AG09319 (cell line): ENCODE measurements at regions not wholly inside any gene's neighbourhood (a gene's known extent, or its start where the extent isn't known, plus 50 kb on each side); places are given as distances from the start of the nearest gene placed in this dataset.

ENCODE experiments used
- DNase-seq: peaks from one replicate; pipeline ENCODE4 v3.0.0-alpha.2; 2010; ENCODE audit warnings: low read depth; ENCODE audit errors: extremely low read depth
- TF ChIP-seq, protein P1 (sequence below): IDR thresholded peaks from 2 replicates; pipeline ENCODE4 v1.5.1; 2011; ENCODE audit warnings: low read depth, mild to moderate bottlenecking, inconsistent platforms, low read length, moderate library complexity

DNA sequence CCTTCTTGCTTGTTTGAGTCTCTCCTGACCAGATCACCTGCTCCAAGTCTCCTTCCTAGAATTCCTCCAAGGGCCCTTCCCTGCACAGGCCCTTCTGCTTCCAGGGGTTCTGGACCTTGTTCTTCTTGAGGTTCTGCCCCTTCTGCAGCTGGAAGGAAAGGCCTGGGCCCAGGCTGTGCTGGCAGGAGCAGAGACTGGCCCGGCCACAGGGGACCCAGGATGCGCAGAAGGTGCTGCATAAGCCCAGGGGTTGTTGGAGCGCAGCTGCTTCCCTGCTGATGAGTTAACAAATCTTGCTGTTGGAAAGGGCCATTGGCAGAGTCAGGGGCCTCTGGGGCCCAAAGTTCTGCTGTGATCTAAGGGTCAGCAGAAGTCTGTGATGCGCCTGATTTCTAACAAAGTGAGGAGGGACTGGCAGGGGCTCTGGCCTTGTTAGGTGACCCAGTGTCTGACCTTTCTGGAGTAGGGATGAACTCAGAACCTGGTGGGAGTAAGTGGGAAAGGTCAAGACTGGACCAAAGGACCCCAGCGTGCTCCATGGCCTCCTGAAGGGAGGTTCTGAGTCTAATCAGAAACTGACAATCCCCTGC, 509.8 kb downstream of the PTPRU start:
- no peak for DNase-seq
- TF ChIP-seq, protein P1, sequence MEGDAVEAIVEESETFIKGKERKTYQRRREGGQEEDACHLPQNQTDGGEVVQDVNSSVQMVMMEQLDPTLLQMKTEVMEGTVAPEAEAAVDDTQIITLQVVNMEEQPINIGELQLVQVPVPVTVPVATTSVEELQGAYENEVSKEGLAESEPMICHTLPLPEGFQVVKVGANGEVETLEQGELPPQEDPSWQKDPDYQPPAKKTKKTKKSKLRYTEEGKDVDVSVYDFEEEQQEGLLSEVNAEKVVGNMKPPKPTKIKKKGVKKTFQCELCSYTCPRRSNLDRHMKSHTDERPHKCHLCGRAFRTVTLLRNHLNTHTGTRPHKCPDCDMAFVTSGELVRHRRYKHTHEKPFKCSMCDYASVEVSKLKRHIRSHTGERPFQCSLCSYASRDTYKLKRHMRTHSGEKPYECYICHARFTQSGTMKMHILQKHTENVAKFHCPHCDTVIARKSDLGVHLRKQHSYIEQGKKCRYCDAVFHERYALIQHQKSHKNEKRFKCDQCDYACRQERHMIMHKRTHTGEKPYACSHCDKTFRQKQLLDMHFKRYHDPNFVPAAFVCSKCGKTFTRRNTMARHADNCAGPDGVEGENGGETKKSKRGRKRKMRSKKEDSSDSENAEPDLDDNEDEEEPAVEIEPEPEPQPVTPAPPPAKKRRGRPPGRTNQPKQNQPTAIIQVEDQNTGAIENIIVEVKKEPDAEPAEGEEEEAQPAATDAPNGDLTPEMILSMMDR: no peak

DNA sequence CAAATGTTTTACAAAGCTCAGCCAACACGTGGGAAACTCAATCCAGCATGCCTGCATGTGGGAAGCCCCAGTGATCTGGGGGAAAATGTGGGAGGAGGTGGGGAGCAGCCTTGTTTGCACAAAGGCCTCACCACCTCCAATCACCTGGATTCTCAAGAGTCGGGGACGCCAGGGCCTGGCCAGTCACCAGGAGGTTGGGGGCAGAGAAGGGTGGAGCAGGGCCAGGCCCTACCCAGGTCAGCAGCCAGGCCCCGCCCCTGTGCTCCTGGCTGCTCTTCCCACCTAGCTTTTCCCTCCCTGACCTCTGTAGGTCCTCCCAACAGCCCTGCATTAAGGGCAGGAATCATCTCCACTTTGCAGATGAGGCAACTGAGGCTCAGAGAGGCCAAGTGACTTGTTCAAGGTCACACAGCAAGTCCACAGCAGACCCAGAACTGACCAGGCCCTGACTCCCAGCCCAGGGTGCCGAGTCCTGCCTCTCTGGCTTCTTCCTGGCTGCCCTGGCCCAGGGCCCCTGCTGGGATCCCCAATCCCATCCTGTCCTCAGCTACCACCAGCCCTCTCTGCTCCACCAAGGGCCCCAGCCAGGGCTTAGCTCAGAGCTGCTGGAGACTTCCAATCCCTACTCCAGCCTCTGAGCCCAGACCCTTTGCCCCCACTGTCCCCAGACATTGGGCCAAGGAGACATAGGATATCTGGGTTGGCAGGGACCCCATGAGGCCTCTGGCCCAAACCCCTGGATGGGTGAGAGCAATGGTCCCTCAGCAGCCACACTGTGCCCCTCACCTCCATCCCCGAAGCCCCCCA, 508.6 kb downstream of the PTPRU start:
- TF ChIP-seq, protein P1: no peak
- no peak for DNase-seq

DNA sequence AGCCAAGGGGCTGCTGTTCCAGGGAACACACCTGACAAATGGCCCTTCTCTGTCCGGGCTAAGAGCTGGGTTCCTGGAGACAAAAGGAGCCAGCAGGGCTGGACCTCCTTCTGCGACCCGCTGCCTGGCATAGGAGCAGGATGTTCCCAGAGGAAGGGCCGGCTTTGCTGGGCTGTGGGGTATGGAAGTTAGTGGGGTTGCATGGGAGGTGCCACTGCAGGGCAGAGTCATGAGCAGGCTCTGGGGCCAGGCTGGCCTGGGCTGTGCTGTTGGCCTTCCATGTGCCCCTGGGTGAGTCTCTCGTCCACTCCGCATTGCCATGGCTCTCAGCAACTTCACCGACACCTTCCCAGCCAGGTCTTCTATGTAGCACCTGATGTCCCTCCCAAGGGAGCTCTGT, 507.6 kb downstream of the PTPRU start:
- no peak for DNase-seq
- TF ChIP-seq, protein P1: no peak

DNA sequence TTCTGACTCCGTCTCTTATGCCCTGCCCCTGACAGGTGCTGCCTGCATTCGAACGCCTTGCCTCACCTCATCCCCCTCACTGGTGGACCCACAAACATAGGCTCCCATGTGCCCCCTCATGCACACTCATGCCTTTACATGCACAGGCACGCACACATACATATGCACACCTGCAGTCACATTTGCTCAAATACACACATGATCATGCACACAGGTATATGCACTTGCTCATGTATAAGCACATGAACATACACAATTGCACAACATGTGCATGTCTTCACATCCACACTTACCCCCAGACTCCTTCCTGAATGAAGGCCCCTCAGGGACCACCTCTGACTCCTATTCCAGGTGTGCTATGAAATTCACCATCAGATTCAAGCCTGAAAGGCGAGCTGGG, 506.9 kb downstream of the PTPRU start:
- TF ChIP-seq, protein P1: no peak
- DNase-seq: no peak

GRCh38 chr1:29739176-29739575, 502.9 kb downstream of the PTPRU start:
- TF ChIP-seq, protein P1: no peak
- no peak for DNase-seq

GRCh38 chr1:29736582-29737188, 500.4 kb downstream of the PTPRU start:
- TF ChIP-seq, protein P1: no peak
- DNase-seq: peak; percentile 16

GRCh38 chr1:29732453-29732852, 496.1 kb downstream of the PTPRU start:
- DNase-seq: no peak
- TF ChIP-seq, protein P1: no peak
